K562 (cell line): ENCODE measurements at regions not wholly inside any gene's neighbourhood (a gene's known extent, or its start where the extent isn't known, plus 50 kb on each side); places are given as distances from the start of the nearest gene placed in this dataset.

Experiments
- BDP1 ChIP-seq: IDR thresholded peaks from 3 replicates; pipeline ENCODE4 v1.6.1; 2011; ENCODE audit not compliant: insufficient read length, insufficient read depth
- MGA ChIP-seq: fragments of 450-650 bp; IDR thresholded peaks from 2 replicates; pipeline ENCODE4 v1.6.1; 2016; ENCODE audit warnings: mild to moderate bottlenecking, moderate library complexity
- ZBTB12 ChIP-seq: fragments of 250-450 bp; sonication (Bioruptor Pico); IDR thresholded peaks from 2 replicates; pipeline ENCODE4 v1.4.0; 2020

GRCh38 chr21:24171736-24172135 is 1435.5 kb downstream of the MRPL39 start (continued):
- no peak for TF ChIP-seq MGA
- TF ChIP-seq ZBTB12 (CRISPR knock-in tag): no peak
- TF ChIP-seq BDP1: no peak
